ENCODE measurements at regions not wholly inside any gene's neighbourhood (a gene's known extent, or its start where the extent isn't known, plus 50 kb on each side); places are given as distances from the start of the nearest gene placed in this dataset.
"Not testable (repeated sequence)": the region's sequence is repeated elsewhere in the genome, so short reads cannot be mapped to it uniquely, and the experiment has no call there.

GRCh38 chr12:126983735-126984134 is 1283.2 kb upstream of the TMEM132C start:
- not testable (repeated sequence) for TF ChIP-seq CTCF (conservative IDR thresholded peaks at IDR 0.05); EZH2 (IDR thresholded peaks at IDR 0.05; ENCODE audit: low read depth)
